K562 (cell line): ENCODE measurements at regions not wholly inside any gene's neighbourhood (a gene's known extent, or its start where the extent isn't known, plus 50 kb on each side); places are given as distances from the start of the nearest gene placed in this dataset.

Experiments used
- ATAC-seq: fragments of 200-7000 bp; cut with Tn5 transposase; 3 replicates; pipeline ENCODE4 v1.9.1; 2020; ENCODE audit warnings: moderate library complexity
- BruUV-seq: library from RNA; stranded (reverse); fragments of 400-500 nt; replicated peaks from 2 replicates; lab custom pipeline; 2021; lab: Mats Ljungman, UMichigan
- CTCF ChIA-PET: fragments of 300-600 bp; formaldehyde crosslinking; extraction: SDS; loops from one replicate; lab custom pipeline; 2021; ENCODE audit warnings: low intra/inter-chr PET ratio; lab: Yijun Ruan, JAX
- POLR2A ChIA-PET: fragments of 300-600, 350-650 bp; sonication (Branson Sonifier 250); formaldehyde crosslinking; extraction: SDS; loops from one replicate; lab custom pipeline; 2021; ENCODE audit warnings: antibody characterized with exemption, inconsistent platforms; lab: Yijun Ruan, JAX
- DNase-seq, 4 experiments: peaks; one replicate each; pipeline versions ENCODE4 v3.0.0 to v3.0.0-alpha.2; 2011 to 2018; ENCODE audit warnings: low spot score in 3 of 4, mixed read lengths in 3 of 4; ENCODE audit errors: extremely low read depth in 1 of 4
- FAIRE-seq: peaks from 2 replicates; lab custom pipeline; 2011; peaks lifted over from hg19 to GRCh38; lab: Jason Lieb, UNC
- H2AFZ ChIP-seq: 2 replicates; pipeline ENCODE4 v1.6.0; 2011; ENCODE audit warnings: low read depth, low read length, control low read depth, inconsistent platforms
- H3K27ac ChIP-seq: fragments of 200-600 bp; 3 replicates; pipeline ENCODE4 v1.8.0; 2011; ENCODE audit warnings: low read depth, mild to moderate bottlenecking, control low read depth, inconsistent platforms, low read length, moderate library complexity, mixed read lengths; ENCODE audit errors: extremely low read depth
- H3K27me3 ChIP-seq, 2 experiments: fragments of 300-600 bp in 1 of 2; 2 replicates in 1 of 2; 3 replicates in 1 of 2; pipeline versions ENCODE4 v1.6.0 to v1.8.0; 2011; ENCODE audit warnings: inconsistent platforms in 2 of 2, low read length in 2 of 2, mild to moderate bottlenecking in 1 of 2, mixed read lengths in 1 of 2, moderate library complexity in 1 of 2; ENCODE audit not compliant: control insufficient read depth in 2 of 2, insufficient read depth in 2 of 2
- H3K36me3 ChIP-seq: fragments of 300-600 bp; 3 replicates; pipeline ENCODE4 v1.8.0; 2011; ENCODE audit warnings: mild to moderate bottlenecking, low read length, inconsistent platforms; ENCODE audit not compliant: control insufficient read depth, insufficient read depth
- H3K4me1 ChIP-seq, 2 experiments: fragments of 200-600 bp in 1 of 2; replicated peaks in 1 of 2; 2 replicates in 1 of 2; 3 replicates in 1 of 2; pipeline versions ENCODE4 v1.5.1 to v1.8.0; 2011; ENCODE audit warnings: inconsistent platforms in 2 of 2, low read length in 2 of 2, mild to moderate bottlenecking in 1 of 2, mixed read lengths in 1 of 2, moderate library complexity in 1 of 2; ENCODE audit not compliant: control insufficient read depth in 2 of 2, insufficient read depth in 2 of 2
- H3K4me2 ChIP-seq: 2 replicates; pipeline ENCODE4 v1.6.1; 2011; ENCODE audit warnings: low read length, control low read depth, inconsistent platforms, mixed read lengths; ENCODE audit not compliant: insufficient read depth
- H3K4me3 ChIP-seq: fragments of 200-600 bp; sonication (generic), shearing (Covaris generic); 2 replicates; pipeline ENCODE4 v1.5.1; 2016; ENCODE audit warnings: control low read depth, inconsistent platforms
- H3K79me2 ChIP-seq: fragments of 200-600 bp; 3 replicates; pipeline ENCODE4 v1.8.0; 2011; ENCODE audit warnings: low read length, inconsistent platforms; ENCODE audit not compliant: control insufficient read depth, insufficient read depth
- H3K9ac ChIP-seq, 2 experiments: 2 replicates each; pipeline versions ENCODE4 v1.6.0 to v1.6.1; 2011; ENCODE audit warnings: low read depth in 2 of 2, low read length in 2 of 2, control low read depth in 1 of 2, inconsistent platforms in 1 of 2, mild to moderate bottlenecking in 1 of 2, mixed read lengths in 1 of 2; ENCODE audit not compliant: insufficient read depth in 1 of 2
- H3K9me1 ChIP-seq: one replicate; pipeline ENCODE4 v1.6.0; 2011; ENCODE audit warnings: inconsistent platforms, mild to moderate bottlenecking, low read length, moderate library complexity; ENCODE audit not compliant: control insufficient read depth, insufficient read depth
- H3K9me3 ChIP-seq: replicated peaks from 2 replicates; pipeline ENCODE4 v1.5.1; 2011; ENCODE audit warnings: low read depth, low read length, inconsistent platforms; ENCODE audit not compliant: control insufficient read depth, insufficient read depth
- H4K20me1 ChIP-seq: replicated peaks from 2 replicates; pipeline ENCODE4 v1.6.1; 2011; ENCODE audit warnings: low read length, inconsistent platforms, mixed read lengths; ENCODE audit not compliant: control insufficient read depth, insufficient read depth
- HNRNPUL1 ChIP-seq: fragments of 200-400 bp; formaldehyde crosslinking; IDR thresholded peaks from 2 replicates; pipeline ENCODE4 v1.6.1; 2017; ENCODE audit warnings: low read length
- NFXL1 ChIP-seq: fragments of 450-650 bp; formaldehyde crosslinking; IDR thresholded peaks from 2 replicates; pipeline ENCODE4 v1.4.0; 2021; ENCODE audit warnings: mild to moderate bottlenecking
- POLR2B ChIP-seq: fragments of 450-650 bp; IDR thresholded peaks from 2 replicates; pipeline ENCODE4 v1.6.1; 2018; ENCODE audit warnings: low read depth; ENCODE audit not compliant: partially characterized antibody
- TBL1XR1 ChIP-seq, 2 experiments: IDR thresholded peaks; 2 replicates each; pipeline ENCODE4 v1.6.1; 2012; ENCODE audit warnings: improper control_type of control experiment in 2 of 2, low read length in 2 of 2, mild to moderate bottlenecking in 1 of 2
- WGBS: fragments of 100-300 bp; shearing (Covaris generic); methylation state at CpG from one replicate; pipeline ENCODE4 v1.1.6; 2016; ENCODE audit warnings: low coverage, mixed read lengths; ENCODE audit not compliant: insufficient coverage; ENCODE audit errors: missing lambda C conversion rate; 5-methylcytosine and 5-hydroxymethylcytosine counted together
- in situ Hi-C: fragments of 300-500 bp; cut with MboI; formaldehyde crosslinking; loops from 4 replicates; pipeline ENCODE4 v1.15.0; 2018; ENCODE audit warnings: inconsistent platforms, mixed read lengths
- intact Hi-C: fragments of 100-400 bp; cut with micrococcal nuclease; formaldehyde crosslinking; loops from 2 replicates; pipeline ENCODE4 v1.14.2; 2022

DNA sequence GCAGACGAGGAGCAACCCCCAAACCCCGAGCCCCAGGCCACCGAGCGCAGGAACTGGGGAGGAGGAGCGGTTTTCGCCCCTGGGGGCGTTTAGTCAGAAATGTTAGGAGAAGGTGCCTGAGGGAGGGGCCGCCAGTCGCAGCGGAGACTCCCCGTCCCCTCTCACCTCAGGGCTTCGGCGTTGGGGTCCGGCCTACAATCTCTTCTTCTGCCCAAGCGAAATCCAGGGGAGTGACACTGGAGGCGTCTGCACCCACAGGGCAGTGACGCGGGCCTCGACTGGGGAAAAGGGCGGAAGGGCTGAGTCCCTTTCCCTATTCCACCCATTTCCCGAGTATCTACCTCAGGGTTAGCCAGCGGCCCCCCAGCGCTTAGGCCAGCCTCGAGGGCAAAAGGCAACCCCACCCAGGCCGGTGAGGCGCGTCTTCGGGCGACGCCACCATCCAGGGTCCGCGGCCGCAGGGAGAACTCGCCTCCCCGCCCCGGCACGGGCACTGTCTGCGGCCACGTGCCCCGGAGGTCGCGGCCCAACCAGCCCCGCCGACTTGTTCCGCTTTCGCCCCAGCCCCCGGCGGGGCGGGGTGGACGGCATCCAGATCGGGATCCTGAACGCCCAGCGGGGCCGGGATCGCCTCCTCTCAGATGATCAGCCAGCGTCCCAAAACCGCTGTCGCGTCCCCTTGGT, 118.7 kb upstream of the BARHL2 start:
- TF ChIP-seq POLR2B, result no peak
- TF ChIP-seq HNRNPUL1, result no peak
- no peak for TF ChIP-seq NFXL1 (CRISPR knock-in tag)
- TF ChIP-seq TBL1XR1 (IDR thresholded peaks at IDR 0.05; ENCODE audit: low read length in 2 of 2), result no peak
- Histone ChIP-seq H3K27me3 (no peaks in the 10 kb centered on the region), H3K4me1 (peaks cover 8 to 9% of the 10 kb centered on the region in 2 experiments; a peak in 4 of 5 replicates), H3K27ac (no peak overlapping the region), H3K36me3 (peaks cover 27% of the 10 kb centered on the region), H3K4me2 (no peak overlapping the region), H3K79me2 (peaks cover 16% of the 10 kb centered on the region; the same call in 1 of the 3 replicates), H3K9ac (no peak overlapping the region), H2AFZ (no peak overlapping the region), H3K9me3 (no peaks in the 10 kb centered on the region; the same call in 1 of the 2 replicates), H3K4me3 (no peak overlapping the region), H3K9me1 (no peaks in the 10 kb centered on the region), H4K20me1 (no peaks in the 10 kb centered on the region)
- ATAC-seq (no peak), DNase-seq (no peak), FAIRE-seq (no peak)
- CTCF ChIA-PET, result no interaction called here
- POLR2A ChIA-PET, result interaction anchor here (0.6 kb wide), 1 partner anchor 186 kb away, joined by 5 read pairs; the partner anchor contains the start of gene ZNF644
- no TSS peak for BruUV-seq
- 97% methylated on average over 13 of the region's 59 CpGs for WGBS
- intact Hi-C loops (no loop called here), in situ Hi-C loops (no loop called here)
